ENCODE measurements at regions not wholly inside any gene's neighbourhood (a gene's known extent, or its start where the extent isn't known, plus 50 kb on each side); places are given as distances from the start of the nearest gene placed in this dataset.
"Not testable (repeated sequence)": the region's sequence is repeated elsewhere in the genome, so short reads cannot be mapped to it uniquely, and the experiment has no call there.

GRCh38 chr11:106306942-106307341, 229.5 kb downstream of the AASDHPPT start:
- DNase-seq (no peak), ATAC-seq (no peak)
- no peaks in the 10 kb centered on the region for H3K27me3 ChIP-seq
- H3K27ac ChIP-seq: no peak overlapping the region
- in situ Hi-C loops (cut with MboI; ENCODE audit: low sequenced_read_pairs in 4 of 4): no loop called here
- intact Hi-C loops (cut with DNase I; ENCODE audit: low total_unique reads): no loop called here
- TF ChIP-seq POLR2A (IDR thresholded peaks at IDR 0.05) (no peak), CTCF (IDR thresholded peaks at IDR 0.05 in 4 of 5, conservative IDR thresholded peaks at IDR 0.05 in 1 of 5) (no peak)
- no peaks in the 10 kb centered on the region for H3K4me1 ChIP-seq
- H3K4me3 ChIP-seq: no peak overlapping the region
- H3K9me3 ChIP-seq: no peaks in the 10 kb centered on the region
- no peaks in the 10 kb centered on the region for H3K36me3 ChIP-seq

GRCh38 chr11:106309070-106309684, 231.7 kb downstream of the AASDHPPT start:
- intact Hi-C loops (cut with DNase I; ENCODE audit: low total_unique reads) (no loop called here), in situ Hi-C loops (cut with MboI; ENCODE audit: low sequenced_read_pairs in 4 of 4) (no loop called here)
- Histone ChIP-seq H3K27ac (no peak overlapping the region), H3K4me3 (no peak overlapping the region), H3K36me3 (no peaks in the 10 kb centered on the region), H3K27me3 (no peaks in the 10 kb centered on the region), H3K9me3 (no peaks in the 10 kb centered on the region), H3K4me1 (no peaks in the 10 kb centered on the region)
- DNase-seq: no peak
- TF ChIP-seq CTCF (IDR thresholded peaks at IDR 0.05 in 4 of 5, conservative IDR thresholded peaks at IDR 0.05 in 1 of 5): no peak
- no peak for TF ChIP-seq POLR2A (IDR thresholded peaks at IDR 0.05)
- ATAC-seq: no peak

GRCh38 chr11:106311531-106312230, 234.2 kb downstream of the AASDHPPT start:
- ATAC-seq (no peak), DNase-seq (no peak)
- Histone ChIP-seq H3K27me3 (no peaks in the 10 kb centered on the region), H3K9me3 (no peaks in the 10 kb centered on the region), H3K4me1 (no peaks in the 10 kb centered on the region), H3K27ac (no peak overlapping the region), H3K4me3 (no peak overlapping the region), H3K36me3 (no peaks in the 10 kb centered on the region)
- intact Hi-C loops (cut with DNase I; ENCODE audit: low total_unique reads): no loop called here
- TF ChIP-seq POLR2A (IDR thresholded peaks at IDR 0.05): no peak
- no peak for TF ChIP-seq CTCF (IDR thresholded peaks at IDR 0.05 in 4 of 5, conservative IDR thresholded peaks at IDR 0.05 in 1 of 5)
- in situ Hi-C loops (cut with MboI; ENCODE audit: low sequenced_read_pairs in 4 of 4): no loop called here

GRCh38 chr11:106317208-106317773, 239.8 kb downstream of the AASDHPPT start:
- intact Hi-C loops (cut with DNase I; ENCODE audit: low total_unique reads); H3K27ac ChIP-seq; H3K27me3 ChIP-seq; DNase-seq; H3K4me1 ChIP-seq; in situ Hi-C loops (cut with MboI; ENCODE audit: low sequenced_read_pairs in 4 of 4); H3K4me3 ChIP-seq; ATAC-seq; H3K36me3 ChIP-seq; H3K9me3 ChIP-seq: not testable (repeated sequence)

- in situ Hi-C loops (cut with MboI; ENCODE audit: low sequenced_read_pairs in 4 of 4): no loop called here
- Histone ChIP-seq H3K9me3 (no peaks in the 10 kb centered on the region), H3K4me3 (no peak overlapping the region), H3K27me3 (no peaks in the 10 kb centered on the region), H3K4me1 (no peaks in the 10 kb centered on the region), H3K27ac (no peak overlapping the region), H3K36me3 (no peaks in the 10 kb centered on the region)
- DNase-seq (no peak), ATAC-seq (no peak)
- intact Hi-C loops (cut with DNase I; ENCODE audit: low total_unique reads): no loop called here
- no peak for TF ChIP-seq POLR2A (IDR thresholded peaks at IDR 0.05)
- no peak for TF ChIP-seq CTCF (IDR thresholded peaks at IDR 0.05 in 4 of 5, conservative IDR thresholded peaks at IDR 0.05 in 1 of 5)
These were observed 244.1 kb downstream of the AASDHPPT start for GRCh38 chr11:106321601-106322000.
